OCI-LY1 (cell line): ENCODE measurements at regions not wholly inside any gene's neighbourhood (a gene's known extent, or its start where the extent isn't known, plus 50 kb on each side); places are given as distances from the start of the nearest gene placed in this dataset.

Experiments
- H2AFZ ChIP-seq: fragments of 200-600 bp; sonication (generic), shearing (Covaris generic); 2 replicates; pipeline ENCODE4 v1.6.0; 2014; ENCODE audit warnings: antibody characterized with exemption, mild to moderate bottlenecking, low read length
- H3F3A ChIP-seq: fragments of 200-600 bp; sonication (generic), shearing (Covaris generic); 2 replicates; pipeline ENCODE4 v1.6.0; 2014; ENCODE audit warnings: mild to moderate bottlenecking, antibody characterized with exemption, low read length, moderate library complexity; ENCODE audit not compliant: insufficient read depth
- H3K27ac ChIP-seq: fragments of 200-600 bp; sonication (generic); 2 replicates; pipeline ENCODE4 v1.5.1; 2014; ENCODE audit warnings: low read length, mixed run types, mild to moderate bottlenecking, low read depth; ENCODE audit not compliant: poor library complexity, severe bottlenecking
- H3K27me3 ChIP-seq: fragments of 200-600 bp; sonication (generic); 2 replicates; pipeline ENCODE4 v1.6.0; 2014; ENCODE audit warnings: antibody characterized with exemption, mild to moderate bottlenecking, low read length, moderate library complexity; ENCODE audit not compliant: insufficient read depth
- H3K36me3 ChIP-seq: fragments of 200-600 bp; sonication (generic); 2 replicates; pipeline ENCODE4 v1.6.1; 2014; ENCODE audit warnings: mild to moderate bottlenecking, antibody characterized with exemption, low read length, moderate library complexity, mixed read lengths; ENCODE audit not compliant: insufficient read depth
- H3K4me1 ChIP-seq: fragments of 200-600 bp; sonication (generic); 2 replicates; pipeline ENCODE4 v1.5.1; 2014; ENCODE audit warnings: mild to moderate bottlenecking, low read length, moderate library complexity; ENCODE audit not compliant: insufficient read depth, severe bottlenecking
- H3K4me2 ChIP-seq: fragments of 200-600 bp; sonication (generic), shearing (Covaris generic); 2 replicates; pipeline ENCODE4 v1.6.1; 2014; ENCODE audit warnings: low read length
- H3K4me3 ChIP-seq: fragments of 200-600 bp; sonication (generic); 2 replicates; pipeline ENCODE4 v1.5.1; 2014; ENCODE audit warnings: low read length, low read depth, mild to moderate bottlenecking, mixed read lengths; ENCODE audit not compliant: poor library complexity, severe bottlenecking
- H3K79me2 ChIP-seq: fragments of 200-600 bp; shearing (Covaris generic); 2 replicates; pipeline ENCODE4 v1.6.1; 2016; ENCODE audit warnings: mixed run types, low read length, mixed read lengths; ENCODE audit not compliant: insufficient read depth
- H3K9ac ChIP-seq: fragments of 200-600 bp; sonication (generic), shearing (Covaris generic); 2 replicates; pipeline ENCODE4 v1.6.1; 2014; ENCODE audit warnings: mild to moderate bottlenecking, low read length, mixed read lengths
- H3K9me2 ChIP-seq: fragments of 200-600 bp; sonication (generic), shearing (Covaris generic); 2 replicates; pipeline ENCODE4 v1.6.1; 2014; ENCODE audit warnings: low read depth, mild to moderate bottlenecking, low read length, mixed read lengths
- H3K9me3 ChIP-seq: fragments of 200-600 bp; shearing (Covaris generic); 2 replicates; pipeline ENCODE4 v1.6.1; 2014; ENCODE audit warnings: low read length, mixed read lengths
- H4K20me1 ChIP-seq: fragments of 200-600 bp; sonication (generic), shearing (Covaris generic); 2 replicates; pipeline ENCODE4 v1.6.0; 2016; ENCODE audit warnings: mild to moderate bottlenecking, low read length; ENCODE audit not compliant: insufficient read depth
- CTCF ChIP-seq: fragments of 200-600 bp; sonication (generic), shearing (Covaris generic); IDR thresholded peaks from 2 replicates; pipeline ENCODE4 v1.5.1; 2017; ENCODE audit warnings: mild to moderate bottlenecking, antibody characterized with exemption, low read length, moderate library complexity, mixed read lengths
- EZH2 ChIP-seq: fragments of 200-600 bp; sonication (generic), shearing (Covaris generic); IDR thresholded peaks from 2 replicates; pipeline ENCODE4 v1.8.0; 2017; ENCODE audit warnings: borderline replicate concordance, mixed run types, mild to moderate bottlenecking, antibody characterized with exemption, low read length, moderate library complexity, mixed read lengths

- Histone ChIP-seq H3K4me2 (no peak overlapping the region), H3K4me3 (no peak overlapping the region), H3K9ac (no peak overlapping the region), H4K20me1 (no peaks in the 10 kb centered on the region), H3K27ac (no peak overlapping the region), H3K9me3 (no peaks in the 10 kb centered on the region), H3K27me3 (no peaks in the 10 kb centered on the region), H3F3A (no peaks in the 10 kb centered on the region), H3K9me2 (no peaks in the 10 kb centered on the region), H3K36me3 (no peaks in the 10 kb centered on the region), H2AFZ (no peak overlapping the region), H3K4me1 (no peaks in the 10 kb centered on the region), H3K79me2 (no peaks in the 10 kb centered on the region)
- TF ChIP-seq EZH2, result no peak
- no peak for TF ChIP-seq CTCF
Measured at GRCh38 chr6:92072387-92072786, 1347.0 kb downstream of the EPHA7 start.

- H2AFZ ChIP-seq, result no peak overlapping the region
- no peaks in the 10 kb centered on the region for H3K4me1 ChIP-seq
- no peaks in the 10 kb centered on the region for H4K20me1 ChIP-seq
- no peaks in the 10 kb centered on the region for H3K27me3 ChIP-seq
- H3K36me3 ChIP-seq, result no peaks in the 10 kb centered on the region
- H3K9me3 ChIP-seq, result no peaks in the 10 kb centered on the region
- no peak overlapping the region for H3K9ac ChIP-seq
- no peak overlapping the region for H3K4me3 ChIP-seq
- no peaks in the 10 kb centered on the region for H3K9me2 ChIP-seq
- TF ChIP-seq CTCF (no peak), EZH2 (no peak)
- H3K79me2 ChIP-seq, result no peaks in the 10 kb centered on the region
- no peak overlapping the region for H3K27ac ChIP-seq
- no peak overlapping the region for H3K4me2 ChIP-seq
- no peaks in the 10 kb centered on the region for H3F3A ChIP-seq
Measured at GRCh38 chr6:92069781-92070180, 1349.6 kb downstream of the EPHA7 start.

- Histone ChIP-seq H3K27me3 (no peaks in the 10 kb centered on the region), H2AFZ (no peak overlapping the region), H4K20me1 (no peaks in the 10 kb centered on the region), H3K9me2 (no peaks in the 10 kb centered on the region), H3K9me3 (no peaks in the 10 kb centered on the region), H3K4me2 (no peak overlapping the region), H3K4me1 (no peaks in the 10 kb centered on the region), H3K9ac (no peak overlapping the region), H3F3A (no peaks in the 10 kb centered on the region), H3K4me3 (no peak overlapping the region), H3K27ac (no peak overlapping the region), H3K79me2 (no peaks in the 10 kb centered on the region), H3K36me3 (no peaks in the 10 kb centered on the region)
- TF ChIP-seq EZH2, result no peak
- no peak for TF ChIP-seq CTCF
Measured at GRCh38 chr6:92052513-92052912, 1366.8 kb downstream of the EPHA7 start.
